Stimulated activated CD4-positive, alpha-beta T cell treated with anti-CD3 and anti-CD28 coated beads, Interleukin-1b, Interleukin-23, amount 100 ng/mL, for 4 hours (primary cell): ENCODE measurements at regions not wholly inside any gene's neighbourhood (a gene's known extent, or its start where the extent isn't known, plus 50 kb on each side); places are given as distances from the start of the nearest gene placed in this dataset.

ENCODE experiments used
- DNase-seq, 2 donors: peaks; one replicate each; pipeline ENCODE4 v3.0.0-alpha.2; 2020; ENCODE audit warnings: low read depth in 2 of 2

- DNase-seq: no peak
These were observed 536.2 kb downstream of the METTL4 start for GRCh38 chr18:2035056-2035455.

DNA sequence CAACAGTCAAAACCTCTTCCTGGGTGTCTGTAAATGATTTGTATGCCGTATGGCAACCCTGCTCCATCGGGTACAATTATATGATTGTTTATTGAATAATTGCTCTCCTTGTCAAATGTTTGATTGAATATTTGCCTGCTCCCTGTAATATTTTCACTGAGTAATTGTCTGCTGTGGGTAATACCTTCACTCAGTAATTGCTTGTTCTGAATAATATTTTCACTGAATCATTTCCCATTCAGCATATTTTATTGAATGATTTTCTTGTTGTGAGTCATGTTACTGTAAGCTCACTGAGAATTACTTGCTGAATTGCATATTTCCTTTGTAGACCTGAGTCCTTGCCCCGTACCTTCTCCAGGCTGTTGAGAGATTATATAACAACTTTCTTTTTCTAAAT lies 535.2 kb downstream of the METTL4 start:
- no peak for DNase-seq

- no peak for DNase-seq
These were observed 531.0 kb downstream of the METTL4 start for GRCh38 chr18:2040279-2040678.

- DNase-seq: no peak
These were observed 521.3 kb downstream of the METTL4 start for GRCh38 chr18:2049986-2050385.

DNA sequence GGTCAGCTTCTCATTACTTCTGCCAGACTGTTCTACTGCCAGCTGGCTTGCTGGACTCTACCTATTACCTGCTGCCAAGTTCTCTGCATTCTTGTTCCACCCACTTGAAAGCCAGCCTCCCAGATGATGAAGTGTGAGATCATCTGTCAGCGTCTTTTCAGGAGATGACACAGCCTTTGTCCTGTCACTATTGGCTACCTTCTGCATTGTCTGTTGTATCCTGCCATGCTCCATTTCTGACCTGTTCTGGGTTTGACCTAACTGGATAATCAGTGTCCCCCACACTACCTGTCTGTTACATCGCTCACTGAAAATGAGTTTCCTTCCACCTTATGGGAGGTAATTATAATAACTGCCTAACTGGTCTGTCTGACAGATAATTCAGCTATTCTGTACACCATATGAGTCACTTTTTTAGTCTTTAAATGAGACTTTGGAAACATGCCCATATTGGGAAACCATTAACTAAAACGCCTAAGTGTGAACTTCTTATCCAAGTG lies 520.6 kb downstream of the METTL4 start:
- no peak for DNase-seq

- no peak for DNase-seq
These were observed 517.7 kb downstream of the METTL4 start for GRCh38 chr18:2053490-2054089.

- no peak for DNase-seq
These were observed 512.0 kb downstream of the METTL4 start for GRCh38 chr18:2059336-2059735.

GRCh38 chr18:2060086-2060485 lies 511.2 kb downstream of the METTL4 start:
- DNase-seq: no peak

- DNase-seq: no peak
These were observed 500.7 kb downstream of the METTL4 start for GRCh38 chr18:2070631-2071030.

GRCh38 chr18:2075499-2075898 lies 495.8 kb downstream of the METTL4 start:
- DNase-seq: no peak

- DNase-seq: no peak
These were observed 488.6 kb downstream of the METTL4 start for GRCh38 chr18:2082676-2083075.

GRCh38 chr18:2083691-2084090 lies 487.6 kb downstream of the METTL4 start:
- DNase-seq: no peak

DNA sequence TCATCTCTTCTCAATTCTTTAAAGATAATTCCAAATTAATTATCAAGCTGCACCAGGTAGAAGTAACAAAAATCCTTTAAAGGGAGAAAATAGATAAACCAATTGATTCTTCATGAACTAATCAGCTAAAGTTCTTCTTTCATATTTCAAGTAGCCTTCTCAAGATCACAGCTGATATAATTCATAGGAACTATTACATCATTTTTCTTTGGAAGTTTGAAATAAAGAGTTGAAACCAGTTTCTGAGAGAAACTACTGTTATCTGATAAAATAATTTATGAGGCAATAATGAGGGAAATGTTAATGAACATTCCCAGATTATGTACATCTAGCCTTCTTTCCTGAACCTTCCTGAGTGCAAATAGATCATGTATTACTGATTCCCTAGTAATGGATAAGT lies 484.9 kb downstream of the METTL4 start:
- DNase-seq: no peak

GRCh38 chr18:2087877-2088673 lies 483.2 kb downstream of the METTL4 start:
- DNase-seq: no peak

GRCh38 chr18:2089396-2089795 lies 481.9 kb downstream of the METTL4 start:
- DNase-seq: no peak

GRCh38 chr18:2091937-2092336 lies 479.4 kb downstream of the METTL4 start:
- no peak for DNase-seq

GRCh38 chr18:2096551-2096950 lies 474.8 kb downstream of the METTL4 start:
- DNase-seq: no peak

DNA sequence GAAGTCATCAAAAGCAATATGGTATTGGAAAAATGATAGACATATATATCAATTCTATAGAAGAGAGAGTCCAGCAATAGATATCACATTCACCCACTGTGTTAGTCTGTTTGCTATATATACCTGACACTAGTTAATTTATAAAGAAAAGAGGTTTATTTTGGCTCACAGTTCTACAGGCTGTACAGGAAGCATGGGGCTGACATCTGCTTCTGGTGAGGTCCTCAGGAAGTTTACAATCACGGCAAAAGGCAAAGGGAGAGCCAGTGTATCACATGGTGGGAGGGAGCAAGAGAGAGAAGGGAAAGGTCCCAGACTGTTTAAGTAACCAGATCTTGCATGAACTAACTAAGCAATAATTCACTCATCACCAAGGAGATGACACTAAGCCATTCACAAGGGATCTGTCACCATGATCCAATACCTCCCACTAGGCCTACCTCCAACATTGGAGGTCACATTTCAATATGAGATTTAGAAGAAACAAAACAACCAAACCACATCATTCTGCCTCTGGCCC lies 470.6 kb downstream of the METTL4 start:
- no peak for DNase-seq

DNA sequence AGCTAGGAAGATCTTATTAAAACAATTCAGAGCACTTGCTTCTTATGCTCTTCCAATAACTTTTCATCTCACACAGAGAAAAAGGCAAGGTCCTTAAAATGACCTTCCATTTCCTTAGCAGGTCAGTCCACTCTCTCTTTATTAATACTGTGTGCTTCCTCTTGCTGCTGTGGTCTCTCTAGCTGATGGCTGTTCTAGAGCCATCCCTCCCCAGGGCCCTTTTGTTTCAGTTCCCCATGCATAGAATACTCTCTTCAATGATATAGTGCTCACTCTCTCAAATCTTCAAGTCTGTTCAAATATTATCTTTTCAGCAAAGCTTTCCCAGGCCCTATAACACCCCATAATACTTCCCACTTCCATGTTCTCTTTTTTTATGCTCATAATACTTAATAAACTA lies 469.3 kb downstream of the METTL4 start:
- no peak for DNase-seq

GRCh38 chr18:2103299-2103698 lies 468.0 kb downstream of the METTL4 start:
- DNase-seq: no peak

DNA sequence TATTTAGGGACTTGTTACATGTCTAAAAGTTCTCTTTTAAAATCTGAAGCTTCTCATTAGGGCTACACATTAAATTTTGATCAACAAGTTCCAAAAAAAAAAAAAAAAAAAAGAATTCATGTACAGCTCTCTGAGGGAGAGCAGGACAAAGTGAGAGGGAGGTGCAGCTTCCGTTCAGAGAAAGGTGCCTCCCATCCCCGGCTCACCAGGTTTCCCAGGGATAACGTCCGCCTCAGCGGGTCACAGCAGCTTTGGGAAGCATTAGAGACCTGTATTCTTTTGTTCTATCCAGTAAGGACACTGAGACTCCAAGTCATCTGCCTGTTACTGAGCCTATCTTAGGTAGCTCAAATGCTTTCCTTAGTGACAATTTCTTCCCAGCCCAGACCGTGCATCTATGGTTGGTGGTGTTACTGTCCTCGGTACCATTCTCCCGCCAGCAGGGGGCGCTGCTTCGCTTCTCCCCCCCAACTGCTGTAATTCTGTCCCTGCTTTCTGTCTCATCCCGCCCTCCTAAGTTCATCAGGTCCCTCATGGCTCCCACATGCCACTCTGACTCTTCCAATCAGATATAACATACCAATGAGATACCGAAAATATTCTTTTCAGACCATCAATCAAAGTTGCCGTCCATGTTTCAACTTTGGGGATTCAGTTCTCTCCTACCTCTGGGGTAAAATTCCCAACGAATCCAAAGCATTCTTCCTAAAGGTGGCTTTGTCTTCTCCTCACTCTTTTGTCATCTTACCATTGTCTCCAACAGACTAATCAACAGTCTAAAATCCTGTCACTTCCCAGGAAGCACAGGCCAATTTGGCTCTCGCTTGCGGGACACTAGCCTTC lies 466.5 kb downstream of the METTL4 start:
- DNase-seq: peak; percentile 3 to 39

DNA sequence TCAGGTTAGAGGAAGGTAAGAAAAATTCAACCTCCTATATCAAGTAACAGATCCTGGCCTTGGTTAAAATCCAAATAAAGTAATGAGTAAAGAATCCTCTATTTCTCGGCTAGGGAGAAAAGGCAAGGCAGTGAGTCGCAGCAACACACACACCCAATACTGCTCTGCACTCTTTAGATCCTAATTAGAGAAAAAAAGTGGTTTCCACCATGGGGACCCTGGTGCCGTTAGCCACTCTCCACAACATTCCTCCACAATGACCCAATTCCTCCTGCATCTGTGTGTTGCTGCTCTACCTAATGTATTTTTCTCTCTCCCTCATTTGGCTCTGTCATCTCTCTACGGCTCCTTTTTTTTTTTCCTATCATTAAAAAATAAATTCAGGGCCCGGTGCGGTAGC lies 462.7 kb downstream of the METTL4 start:
- no peak for DNase-seq
